ENCODE measurements at regions not wholly inside any gene's neighbourhood (a gene's known extent, or its start where the extent isn't known, plus 50 kb on each side); places are given as distances from the start of the nearest gene placed in this dataset.
"Not testable (repeated sequence)": the region's sequence is repeated elsewhere in the genome, so short reads cannot be mapped to it uniquely, and the experiment has no call there.

- DNase-seq = no peak
These were observed 82.0 kb upstream of the HAPLN1 start for GRCh38 chr5:83802686-83803085.

GRCh38 chr5:83800201-83800600 lies 79.5 kb upstream of the HAPLN1 start:
- no peak for DNase-seq

GRCh38 chr5:83799020-83799419 lies 78.4 kb upstream of the HAPLN1 start:
- not testable (repeated sequence) for DNase-seq

GRCh38 chr5:83789371-83789770 lies 68.7 kb upstream of the HAPLN1 start:
- no peak for DNase-seq

- no peak for DNase-seq
These were observed 67.0 kb upstream of the HAPLN1 start for GRCh38 chr5:83787631-83788030.

- DNase-seq = no peak
These were observed 64.6 kb upstream of the HAPLN1 start for GRCh38 chr5:83785176-83785668.

- DNase-seq = no peak
These were observed 60.2 kb upstream of the HAPLN1 start for GRCh38 chr5:83780699-83781350.

GRCh38 chr5:83777856-83778255 lies 57.2 kb upstream of the HAPLN1 start:
- DNase-seq = no peak

GRCh38 chr5:83776437-83777031 lies 55.9 kb upstream of the HAPLN1 start:
- no peak for DNase-seq

Data from activated CD4-positive, alpha-beta T cell treated with anti-CD3 and anti-CD28 coated beads, Interleukin-2, amount 50 U/mL, for 16 hours (primary cell).